Astrocyte of the spinal cord (primary cell): ENCODE measurements at regions not wholly inside any gene's neighbourhood (a gene's known extent, or its start where the extent isn't known, plus 50 kb on each side); places are given as distances from the start of the nearest gene placed in this dataset.

ENCODE experiments used
- DNase-seq: peaks from one replicate; pipeline ENCODE4 v3.0.0; 2011; ENCODE audit warnings: low read depth, low spot score
- H3K4me3 ChIP-seq: 2 replicates; pipeline ENCODE4 v1.5.1; 2011; ENCODE audit warnings: low read depth, mild to moderate bottlenecking, low read length, moderate library complexity
- CTCF ChIP-seq: IDR thresholded peaks from 2 replicates; pipeline ENCODE4 v1.5.1; 2012; ENCODE audit warnings: low read depth, mild to moderate bottlenecking, low read length, inconsistent platforms
- in situ Hi-C: cut with HindIII; loops from 2 replicates; pipeline ENCODE4 v1.10.0; 2017; ENCODE audit warnings: low sequenced_read_pairs

- DNase-seq, result no peak
- in situ Hi-C loops, result no loop called here
- no peak overlapping the region for H3K4me3 ChIP-seq
- no peak for TF ChIP-seq CTCF
These were observed 194.4 kb upstream of the LDB2 start for GRCh38 chr4:17092736-17093437.

DNA sequence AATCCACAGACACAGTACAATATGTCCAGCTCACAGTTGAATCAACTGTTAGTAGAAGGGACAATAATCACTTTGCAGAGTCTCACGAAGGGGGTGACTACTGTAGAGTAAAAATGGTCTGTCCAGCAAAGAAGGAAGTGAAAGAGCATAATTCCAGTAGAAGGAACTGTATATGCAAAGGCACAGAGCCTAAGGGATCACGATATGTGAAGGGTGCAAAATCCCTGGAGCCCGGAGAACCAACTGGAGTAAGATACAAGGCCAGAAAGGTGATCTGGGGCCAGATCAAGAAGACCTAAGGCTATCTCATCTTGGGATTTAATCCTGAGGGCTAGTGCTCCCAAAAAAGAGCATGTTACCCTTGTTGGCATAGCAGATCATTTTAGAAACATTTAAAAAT is 192.7 kb upstream of the LDB2 start:
- in situ Hi-C loops, result no loop called here
- TF ChIP-seq CTCF, result no peak
- DNase-seq, result no peak
- no peak overlapping the region for H3K4me3 ChIP-seq

GRCh38 chr4:17090063-17090462 is 191.6 kb upstream of the LDB2 start:
- no peak overlapping the region for H3K4me3 ChIP-seq
- TF ChIP-seq CTCF, result no peak
- in situ Hi-C loops, result no loop called here
- DNase-seq, result no peak

- in situ Hi-C loops, result no loop called here
- TF ChIP-seq CTCF, result no peak
- DNase-seq, result no peak
These were observed 187.0 kb upstream of the LDB2 start for GRCh38 chr4:17085416-17085815.

GRCh38 chr4:17082186-17082585 is 183.7 kb upstream of the LDB2 start:
- no peak overlapping the region for H3K4me3 ChIP-seq
- no peak for TF ChIP-seq CTCF
- in situ Hi-C loops, result no loop called here
- no peak for DNase-seq

More at GRCh38 chr4:17085416-17085815, 187.0 kb upstream of the LDB2 start:
- H3K4me3 ChIP-seq, result no peak overlapping the region

- H3K4me3 ChIP-seq, result no peak overlapping the region
- in situ Hi-C loops, result no loop called here
- no peak for TF ChIP-seq CTCF
- DNase-seq, result no peak
These were observed 182.7 kb upstream of the LDB2 start for GRCh38 chr4:17081179-17081578.
